Endothelial cell of umbilical vein (primary cell): ENCODE measurements at regions not wholly inside any gene's neighbourhood (a gene's known extent, or its start where the extent isn't known, plus 50 kb on each side); places are given as distances from the start of the nearest gene placed in this dataset.
"Not testable (repeated sequence)": the region's sequence is repeated elsewhere in the genome, so short reads cannot be mapped to it uniquely, and the experiment has no call there.

Experiments used
- BruUV-seq: library from RNA; stranded (reverse); fragments of 400-500 nt; replicated peaks from 2 replicates; lab custom pipeline; 2021; lab: Mats Ljungman, UMichigan
- CTCF ChIA-PET: fragments of 300-600, 350-600 bp; sonication (Branson Sonifier 250); formaldehyde crosslinking; loops from one replicate; lab custom pipeline; 2021; ENCODE audit warnings: antibody characterized with exemption, inconsistent platforms; lab: Charles Lee
- POLR2A ChIA-PET: fragments of 300-600, 350-600 bp; sonication (Branson Sonifier 250); formaldehyde crosslinking; loops from one replicate; lab custom pipeline; 2021; ENCODE audit warnings: antibody characterized with exemption, inconsistent platforms; lab: Charles Lee
- DNase-seq: peaks from one replicate; pipeline ENCODE4 v3.0.0-alpha.2; 2011; ENCODE audit warnings: low read depth, low spot score
- FAIRE-seq: peaks from 2 replicates; lab custom pipeline; 2011; peaks lifted over from hg19 to GRCh38; lab: Jason Lieb, UNC
- H2AFZ ChIP-seq: 2 replicates; pipeline ENCODE4 v1.6.0; 2012; ENCODE audit warnings: low read depth, low read length, control low read depth, inconsistent platforms
- H3K27ac ChIP-seq: 2 replicates; pipeline ENCODE4 v1.5.1; 2011; ENCODE audit warnings: low read depth, mild to moderate bottlenecking, control low read depth, low read length, moderate library complexity; ENCODE audit not compliant: insufficient read depth
- H3K27me3 ChIP-seq, 2 experiments: 2 replicates each; pipeline versions ENCODE4 v1.6.0 to v1.6.1; 2011; ENCODE audit warnings: low read length in 2 of 2, mixed read lengths in 1 of 2; ENCODE audit not compliant: control insufficient read depth in 2 of 2, insufficient read depth in 2 of 2
- H3K36me3 ChIP-seq, 2 experiments: 2 replicates in 1 of 2; 3 replicates in 1 of 2; pipeline ENCODE4 v1.5.1; 2011; ENCODE audit warnings: low read length in 2 of 2, mild to moderate bottlenecking in 1 of 2, moderate library complexity in 1 of 2; ENCODE audit not compliant: control insufficient read depth in 2 of 2, insufficient read depth in 2 of 2; ENCODE audit errors: extremely low read depth in 1 of 2
- H3K4me1 ChIP-seq: 3 replicates; pipeline ENCODE4 v1.5.1; 2011; ENCODE audit warnings: mild to moderate bottlenecking, low read length; ENCODE audit not compliant: control insufficient read depth, insufficient read depth; ENCODE audit errors: extremely low read depth
- H3K4me2 ChIP-seq: 2 replicates; pipeline ENCODE4 v1.6.1; 2011; ENCODE audit warnings: low read length, control low read depth, mixed read lengths; ENCODE audit not compliant: insufficient read depth
- H3K4me3 ChIP-seq, 3 experiments: fragments of 200-600 bp in 1 of 3; sonication (generic), shearing (Covaris generic) in 1 of 3; replicated peaks in 1 of 3; 2 replicates each; pipeline ENCODE4 v1.5.1; 2011 to 2016; ENCODE audit warnings: control low read depth in 3 of 3, low read length in 3 of 3, mild to moderate bottlenecking in 2 of 3, inconsistent platforms in 1 of 3, low read depth in 1 of 3, moderate library complexity in 1 of 3; ENCODE audit not compliant: insufficient read depth in 1 of 3
- H3K79me2 ChIP-seq: 2 replicates; pipeline ENCODE4 v1.6.0; 2012; ENCODE audit warnings: low read length, inconsistent platforms; ENCODE audit not compliant: control insufficient read depth, insufficient read depth
- H3K9ac ChIP-seq: replicated peaks from 2 replicates; pipeline ENCODE3; 2011; ENCODE audit warnings: low read length, control low read depth; ENCODE audit not compliant: insufficient read depth; ENCODE audit errors: extremely low read depth
- H3K9me1 ChIP-seq: replicated peaks from 3 replicates; pipeline ENCODE4 v1.6.0; 2011; ENCODE audit warnings: mild to moderate bottlenecking, low read length; ENCODE audit not compliant: control insufficient read depth, insufficient read depth; ENCODE audit errors: extremely low read depth
- H3K9me3 ChIP-seq: replicated peaks from 2 replicates; pipeline ENCODE4 v1.5.1; 2012; ENCODE audit warnings: low read length, inconsistent platforms; ENCODE audit not compliant: control insufficient read depth, insufficient read depth
- H4K20me1 ChIP-seq: replicated peaks from 2 replicates; pipeline ENCODE3; 2011; ENCODE audit warnings: mild to moderate bottlenecking, low read length; ENCODE audit not compliant: control insufficient read depth, insufficient read depth; ENCODE audit errors: extremely low read depth
- FOS ChIP-seq: IDR thresholded peaks from 2 replicates; pipeline ENCODE4 v1.6.1; 2011; ENCODE audit warnings: mild to moderate bottlenecking, low read length, moderate library complexity, borderline replicate concordance; ENCODE audit not compliant: insufficient read depth
- GATA2 ChIP-seq: IDR thresholded peaks from 2 replicates; pipeline ENCODE4 v1.7.0; 2011; ENCODE audit warnings: low read depth, mild to moderate bottlenecking, moderate library complexity, mixed read lengths, low read length; ENCODE audit not compliant: insufficient read length, insufficient read depth
- MYC ChIP-seq: IDR thresholded peaks from one replicate; pipeline ENCODE4 v1.6.1; 2011; ENCODE audit warnings: mild to moderate bottlenecking, low read depth, low read length
- POLR2A ChIP-seq: IDR thresholded peaks from 2 replicates; pipeline ENCODE4 v1.6.1; 2012; ENCODE audit warnings: low read depth, mild to moderate bottlenecking, control low read depth, low read length
- dilution Hi-C: fragments of 300-500 bp; cut with MboI; formaldehyde crosslinking; loops from one replicate; pipeline ENCODE4 v1.15.0; 2019; ENCODE audit warnings: low sequenced_read_pairs; ENCODE audit not compliant: extremely low pct_ligation_motif_present
- intact Hi-C: fragments of 100-400 bp; cut with micrococcal nuclease; formaldehyde crosslinking; loops from one replicate; pipeline ENCODE4 v1.10.0; 2022
- TF ChIP-seq, protein P1 (sequence below), 2 donors: IDR thresholded peaks; 1 replicate in 1 of 2; 2 replicates in 1 of 2; pipeline ENCODE4 v1.5.1; 2011; ENCODE audit warnings: low read length in 2 of 2, mild to moderate bottlenecking in 2 of 2, moderate library complexity in 2 of 2, control low read depth in 1 of 2, inconsistent platforms in 1 of 2, low read depth in 1 of 2; ENCODE audit not compliant: insufficient read depth in 1 of 2; ENCODE audit errors: extremely low read depth in 1 of 2
- TF ChIP-seq, protein P2 (sequence below): IDR thresholded peaks from 2 replicates; pipeline ENCODE4 v1.6.1; 2011; ENCODE audit not compliant: insufficient read depth, insufficient read length

DNA sequence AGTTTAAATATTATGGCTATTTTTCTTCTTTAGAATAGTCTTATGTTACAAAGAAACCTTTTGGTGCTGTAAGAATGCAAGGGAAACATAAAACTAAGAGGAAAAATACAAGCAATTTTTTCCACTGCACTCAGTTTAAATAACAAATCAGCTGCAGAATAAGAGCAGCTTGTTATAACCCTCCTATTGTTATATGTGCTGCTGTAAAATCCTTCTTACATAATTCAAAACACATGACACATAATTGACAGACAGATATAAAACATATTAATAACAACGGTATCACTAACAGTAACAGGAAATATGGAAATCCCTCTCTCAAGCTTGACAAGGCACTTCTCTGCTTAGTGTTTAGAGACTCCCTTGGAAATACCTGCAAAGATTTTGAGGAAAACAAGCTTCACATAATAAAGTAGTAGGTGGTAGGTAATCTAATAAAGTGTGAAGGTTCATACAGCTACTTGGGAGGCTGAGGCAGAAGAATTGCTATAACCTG, 385.3 kb upstream of the HS3ST1 start:
- Histone ChIP-seq H3K4me3 (no peak overlapping the region), H3K79me2 (no peaks in the 10 kb centered on the region), H3K27me3 (no peaks in the 10 kb centered on the region), H3K36me3 (no peaks in the 10 kb centered on the region), H3K9me3 (no peaks in the 10 kb centered on the region), H3K9ac (no peak overlapping the region), H3K9me1 (no peaks in the 10 kb centered on the region), H2AFZ (no peak overlapping the region), H3K4me2 (no peak overlapping the region), H3K27ac (no peak overlapping the region), H3K4me1 (no peaks in the 10 kb centered on the region), H4K20me1 (no peaks in the 10 kb centered on the region)
- TF ChIP-seq, protein P1, sequence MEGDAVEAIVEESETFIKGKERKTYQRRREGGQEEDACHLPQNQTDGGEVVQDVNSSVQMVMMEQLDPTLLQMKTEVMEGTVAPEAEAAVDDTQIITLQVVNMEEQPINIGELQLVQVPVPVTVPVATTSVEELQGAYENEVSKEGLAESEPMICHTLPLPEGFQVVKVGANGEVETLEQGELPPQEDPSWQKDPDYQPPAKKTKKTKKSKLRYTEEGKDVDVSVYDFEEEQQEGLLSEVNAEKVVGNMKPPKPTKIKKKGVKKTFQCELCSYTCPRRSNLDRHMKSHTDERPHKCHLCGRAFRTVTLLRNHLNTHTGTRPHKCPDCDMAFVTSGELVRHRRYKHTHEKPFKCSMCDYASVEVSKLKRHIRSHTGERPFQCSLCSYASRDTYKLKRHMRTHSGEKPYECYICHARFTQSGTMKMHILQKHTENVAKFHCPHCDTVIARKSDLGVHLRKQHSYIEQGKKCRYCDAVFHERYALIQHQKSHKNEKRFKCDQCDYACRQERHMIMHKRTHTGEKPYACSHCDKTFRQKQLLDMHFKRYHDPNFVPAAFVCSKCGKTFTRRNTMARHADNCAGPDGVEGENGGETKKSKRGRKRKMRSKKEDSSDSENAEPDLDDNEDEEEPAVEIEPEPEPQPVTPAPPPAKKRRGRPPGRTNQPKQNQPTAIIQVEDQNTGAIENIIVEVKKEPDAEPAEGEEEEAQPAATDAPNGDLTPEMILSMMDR (IDR thresholded peaks at IDR 0.05; ENCODE audit: extremely low read depth in 1 of 2, insufficient read depth in 1 of 2, low read depth in 1 of 2, low read length in 2 of 2), result no peak
- TF ChIP-seq FOS (no peak), GATA2 (no peak), MYC (no peak), POLR2A (no peak)
- TF ChIP-seq, protein P2, sequence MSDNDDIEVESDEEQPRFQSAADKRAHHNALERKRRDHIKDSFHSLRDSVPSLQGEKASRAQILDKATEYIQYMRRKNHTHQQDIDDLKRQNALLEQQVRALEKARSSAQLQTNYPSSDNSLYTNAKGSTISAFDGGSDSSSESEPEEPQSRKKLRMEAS, result no peak
- peak; percentile 72 for DNase-seq
- dilution Hi-C loops (no loop called here), intact Hi-C loops (no loop called here)
- ChIA-PET CTCF (interaction anchor here (1.0 to 1.8 kb wide), 4 partner anchors 8 to 140 kb away, joined by 3 to 5 read pairs (median 4); no protein-coding TSS in a partner anchor), POLR2A (no interaction called here)
- no TSS peak for BruUV-seq
- no peak for FAIRE-seq

GRCh38 chr4:11811521-11811920, 382.8 kb upstream of the HS3ST1 start:
- H3K4me1 ChIP-seq, H3K79me2 ChIP-seq, DNase-seq, FAIRE-seq, CTCF ChIA-PET, H2AFZ ChIP-seq, H3K36me3 ChIP-seq, intact Hi-C loops, H3K9me1 ChIP-seq, H3K4me3 ChIP-seq, H3K9ac ChIP-seq, H4K20me1 ChIP-seq, H3K4me2 ChIP-seq, dilution Hi-C loops, H3K27me3 ChIP-seq, BruUV-seq, H3K9me3 ChIP-seq, H3K27ac ChIP-seq, POLR2A ChIA-PET: not testable (repeated sequence)
